ENCODE measurements at regions not wholly inside any gene's neighbourhood (a gene's known extent, or its start where the extent isn't known, plus 50 kb on each side); places are given as distances from the start of the nearest gene placed in this dataset.

DNA sequence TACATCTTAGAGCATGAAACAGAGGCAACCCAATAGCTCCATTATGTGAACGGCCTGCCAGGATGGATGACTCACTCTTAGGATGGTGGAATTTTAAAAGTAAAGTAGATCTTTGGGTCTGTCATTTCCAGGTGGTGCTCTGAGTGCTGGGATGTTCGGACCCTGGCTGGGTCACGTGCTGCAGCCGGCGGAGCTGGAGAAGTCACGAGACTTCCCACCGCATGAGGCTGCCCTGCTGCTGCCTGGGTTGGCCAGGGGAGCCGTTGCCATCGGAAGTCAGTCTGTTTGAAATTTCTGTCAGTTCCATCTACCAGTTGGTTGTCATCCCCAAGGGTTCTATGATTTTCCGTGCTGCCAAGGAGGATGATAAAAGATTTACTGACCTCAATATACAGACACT, 93.3 kb upstream of the ALKAL2 start:
- 0 out of 2 replicates have a peak, but pooled peaks cover 2% of the 10 kb centered on the region for H3K4me1 ChIP-seq (ENCODE audit: control insufficient read depth, insufficient read depth, low read length)
- H3K36me3 ChIP-seq (ENCODE audit: control insufficient read depth, insufficient read depth, low read length), result no peaks in the 10 kb centered on the region
- H3K27me3 ChIP-seq (ENCODE audit: control insufficient read depth, insufficient read depth, low read length), result no peaks in the 10 kb centered on the region
- H3K27ac ChIP-seq (ENCODE audit: low read length), result no peak overlapping the region
- H3K4me3 ChIP-seq (ENCODE audit: low read length), result no peak overlapping the region
- H3K9me3 ChIP-seq (ENCODE audit: control insufficient read depth, insufficient read depth, low read length), result no peaks in the 10 kb centered on the region
- DNase-seq (ENCODE audit: low read depth, low spot score), result no peak
- WGBS (ENCODE audit: insufficient coverage, insufficient read length), result no CpG with 5 or more reads among the region's 10 CpGs

DNA sequence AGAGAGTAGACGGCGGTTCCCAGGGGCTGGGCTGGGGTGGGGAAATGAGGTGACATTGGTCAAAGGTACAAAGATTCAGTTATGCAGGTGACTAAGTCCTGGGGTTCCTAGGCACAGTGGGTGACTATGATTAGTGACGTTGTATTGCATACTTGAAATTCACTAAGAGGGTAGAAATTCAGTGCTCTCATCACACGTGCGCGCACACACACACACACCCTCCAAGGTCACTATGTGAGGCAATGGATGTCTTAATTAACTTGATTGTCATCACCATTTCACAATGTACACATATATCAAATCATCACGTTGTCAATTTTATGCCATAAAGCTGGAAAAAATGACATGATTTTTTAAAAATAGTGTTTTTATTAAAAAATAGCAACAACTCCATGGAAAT, 92.9 kb upstream of the ALKAL2 start:
- H3K4me1 ChIP-seq (ENCODE audit: control insufficient read depth, insufficient read depth, low read length), result 0 out of 2 replicates have a peak, but pooled peaks cover 2% of the 10 kb centered on the region
- H3K27ac ChIP-seq (ENCODE audit: low read length), result no peak overlapping the region
- no peak for DNase-seq (ENCODE audit: low read depth, low spot score)
- no CpG with 5 or more reads among the region's 7 CpGs for WGBS (ENCODE audit: insufficient coverage, insufficient read length)
- H3K27me3 ChIP-seq (ENCODE audit: control insufficient read depth, insufficient read depth, low read length), result no peaks in the 10 kb centered on the region
- H3K36me3 ChIP-seq (ENCODE audit: control insufficient read depth, insufficient read depth, low read length), result no peaks in the 10 kb centered on the region
- no peak overlapping the region for H3K4me3 ChIP-seq (ENCODE audit: low read length)
- no peaks in the 10 kb centered on the region for H3K9me3 ChIP-seq (ENCODE audit: control insufficient read depth, insufficient read depth, low read length)

DNA sequence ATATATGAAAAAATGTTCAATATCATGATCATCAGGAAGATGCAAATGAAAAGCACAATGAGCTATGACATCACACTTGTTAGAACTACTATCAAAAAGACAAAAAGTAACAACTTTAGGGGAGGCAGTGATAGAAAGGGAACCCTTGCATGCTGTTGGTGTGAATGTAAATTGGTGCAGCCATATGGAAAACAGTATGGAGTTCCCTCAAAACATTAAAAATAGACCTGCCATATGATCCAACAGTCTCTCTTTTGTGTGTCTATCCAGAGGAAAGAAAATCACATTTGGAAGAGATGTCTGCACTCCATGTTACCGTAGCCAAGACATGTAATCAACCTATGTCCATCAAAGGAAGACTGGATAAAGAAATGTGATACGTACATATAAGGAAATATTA, 92.3 kb upstream of the ALKAL2 start:
- DNase-seq (ENCODE audit: low read depth, low spot score), result no peak
- Histone ChIP-seq H3K27ac (ENCODE audit: low read length) (no peak overlapping the region), H3K4me1 (ENCODE audit: control insufficient read depth, insufficient read depth, low read length) (0 out of 2 replicates have a peak, but pooled peaks cover 2% of the 10 kb centered on the region), H3K36me3 (ENCODE audit: control insufficient read depth, insufficient read depth, low read length) (no peaks in the 10 kb centered on the region), H3K4me3 (ENCODE audit: low read length) (no peak overlapping the region), H3K27me3 (ENCODE audit: control insufficient read depth, insufficient read depth, low read length) (no peaks in the 10 kb centered on the region), H3K9me3 (ENCODE audit: control insufficient read depth, insufficient read depth, low read length) (no peaks in the 10 kb centered on the region)
- WGBS (ENCODE audit: insufficient coverage, insufficient read length), result no CpG with 5 or more reads among the region's 2 CpGs

DNA sequence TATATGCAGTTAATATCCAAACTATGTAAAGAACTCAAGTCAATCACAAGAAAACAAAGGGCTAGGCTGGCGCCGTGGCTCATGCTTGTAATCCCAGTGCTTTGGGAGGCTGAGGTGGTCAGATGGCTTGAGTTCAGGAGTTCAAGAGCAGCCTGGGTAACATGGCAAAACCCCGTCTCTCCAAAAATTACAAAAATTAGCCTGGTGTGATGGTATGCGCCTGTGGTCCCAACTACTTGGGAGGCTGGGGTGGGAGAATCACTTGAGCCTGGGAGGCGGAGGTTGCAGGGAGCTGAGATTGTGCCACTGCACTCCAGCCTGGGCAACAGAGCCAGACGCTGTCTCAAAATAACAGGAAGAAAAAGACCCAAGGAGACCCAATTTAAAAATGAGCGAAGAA, 91.9 kb upstream of the ALKAL2 start:
- H3K4me3 ChIP-seq (ENCODE audit: low read length), result no peak overlapping the region
- H3K36me3 ChIP-seq (ENCODE audit: control insufficient read depth, insufficient read depth, low read length), result no peaks in the 10 kb centered on the region
- WGBS (ENCODE audit: insufficient coverage, insufficient read length), result no CpG with 5 or more reads among the region's 7 CpGs
- H3K4me1 ChIP-seq (ENCODE audit: control insufficient read depth, insufficient read depth, low read length), result 0 out of 2 replicates have a peak, but pooled peaks cover 2% of the 10 kb centered on the region
- DNase-seq (ENCODE audit: low read depth, low spot score), result no peak
- no peaks in the 10 kb centered on the region for H3K9me3 ChIP-seq (ENCODE audit: control insufficient read depth, insufficient read depth, low read length)
- H3K27ac ChIP-seq (ENCODE audit: low read length), result no peak overlapping the region
- H3K27me3 ChIP-seq (ENCODE audit: control insufficient read depth, insufficient read depth, low read length), result no peaks in the 10 kb centered on the region

DNA sequence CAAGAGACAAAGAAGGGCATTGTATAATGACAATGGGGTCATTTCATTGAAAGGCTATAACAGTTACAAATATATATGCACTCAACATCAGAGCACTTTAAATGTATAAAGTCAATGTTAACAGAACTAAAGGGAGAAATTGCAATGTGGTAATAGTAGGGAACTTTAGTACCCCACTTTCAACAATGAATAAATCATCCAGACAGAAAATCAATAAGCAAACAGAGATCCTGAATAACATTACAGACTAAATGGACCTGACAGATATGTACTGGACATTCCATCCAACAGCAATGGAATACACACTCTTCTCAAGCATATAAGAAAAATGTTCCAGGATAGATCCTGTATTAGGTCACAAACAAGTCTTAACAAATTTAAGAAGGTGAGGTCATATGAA, 90.5 kb upstream of the ALKAL2 start:
- no peaks in the 10 kb centered on the region for H3K4me1 ChIP-seq (ENCODE audit: control insufficient read depth, insufficient read depth, low read length)
- H3K27ac ChIP-seq (ENCODE audit: low read length), result no peak overlapping the region
- H3K27me3 ChIP-seq (ENCODE audit: control insufficient read depth, insufficient read depth, low read length), result no peaks in the 10 kb centered on the region
- H3K9me3 ChIP-seq (ENCODE audit: control insufficient read depth, insufficient read depth, low read length), result no peaks in the 10 kb centered on the region
- no peak overlapping the region for H3K4me3 ChIP-seq (ENCODE audit: low read length)
- no peak for DNase-seq (ENCODE audit: low read depth, low spot score)
- H3K36me3 ChIP-seq (ENCODE audit: control insufficient read depth, insufficient read depth, low read length), result no peaks in the 10 kb centered on the region

DNA sequence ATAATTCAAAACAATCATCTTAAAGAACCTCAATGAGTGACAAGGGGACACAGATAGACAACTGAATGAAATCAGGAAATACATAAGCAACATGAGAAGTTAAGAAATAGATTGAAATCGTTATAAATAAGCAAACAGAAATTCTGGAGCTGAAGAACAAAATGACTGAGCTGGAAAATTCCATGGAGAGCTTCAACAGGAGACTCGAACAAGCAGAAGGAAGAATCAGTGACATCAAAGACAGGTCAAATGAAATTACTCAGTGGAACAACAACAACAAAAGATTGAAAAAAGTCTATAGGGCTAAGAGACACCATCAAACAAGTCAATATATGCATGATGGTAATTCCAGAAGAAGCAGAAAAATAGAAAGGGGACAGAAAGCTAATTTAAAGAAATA, 89.5 kb upstream of the ALKAL2 start:
- Histone ChIP-seq H3K27me3 (ENCODE audit: control insufficient read depth, insufficient read depth, low read length) (no peaks in the 10 kb centered on the region), H3K4me3 (ENCODE audit: low read length) (no peak overlapping the region), H3K9me3 (ENCODE audit: control insufficient read depth, insufficient read depth, low read length) (no peaks in the 10 kb centered on the region), H3K4me1 (ENCODE audit: control insufficient read depth, insufficient read depth, low read length) (no peaks in the 10 kb centered on the region), H3K36me3 (ENCODE audit: control insufficient read depth, insufficient read depth, low read length) (no peaks in the 10 kb centered on the region), H3K27ac (ENCODE audit: low read length) (no peak overlapping the region)
- no peak for DNase-seq (ENCODE audit: low read depth, low spot score)
- WGBS (ENCODE audit: insufficient coverage, insufficient read length), result no CpG with 5 or more reads among the region's 2 CpGs

DNA sequence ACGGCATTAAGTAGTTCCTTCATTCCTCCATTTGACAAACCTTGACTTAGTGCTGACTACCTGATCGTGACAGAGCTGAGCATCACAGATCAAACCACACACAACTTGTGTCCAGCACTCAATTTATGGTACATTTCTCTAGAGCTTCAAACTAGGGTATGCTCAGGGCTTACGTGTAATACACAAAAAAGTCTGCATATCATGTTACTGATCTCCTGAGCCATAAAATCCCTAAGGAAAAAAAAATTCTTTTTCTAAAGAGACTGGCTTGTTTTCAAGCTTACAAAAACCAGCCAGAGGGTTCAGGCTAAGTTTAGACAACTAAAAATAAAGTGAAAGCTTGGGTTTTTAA, 88.0 kb upstream of the ALKAL2 start:
- DNase-seq (ENCODE audit: low read depth, low spot score), result no peak
- H3K9me3 ChIP-seq (ENCODE audit: control insufficient read depth, insufficient read depth, low read length), result no peaks in the 10 kb centered on the region; the same call in 1 of the 2 replicates
- no CpG with 5 or more reads among the region's 3 CpGs for WGBS (ENCODE audit: insufficient coverage, insufficient read length)
- H3K36me3 ChIP-seq (ENCODE audit: control insufficient read depth, insufficient read depth, low read length), result no peaks in the 10 kb centered on the region
- no peak overlapping the region for H3K4me3 ChIP-seq (ENCODE audit: low read length)
- H3K4me1 ChIP-seq (ENCODE audit: control insufficient read depth, insufficient read depth, low read length), result no peaks in the 10 kb centered on the region
- H3K27me3 ChIP-seq (ENCODE audit: control insufficient read depth, insufficient read depth, low read length), result no peaks in the 10 kb centered on the region
- no peak overlapping the region for H3K27ac ChIP-seq (ENCODE audit: low read length)

DNA sequence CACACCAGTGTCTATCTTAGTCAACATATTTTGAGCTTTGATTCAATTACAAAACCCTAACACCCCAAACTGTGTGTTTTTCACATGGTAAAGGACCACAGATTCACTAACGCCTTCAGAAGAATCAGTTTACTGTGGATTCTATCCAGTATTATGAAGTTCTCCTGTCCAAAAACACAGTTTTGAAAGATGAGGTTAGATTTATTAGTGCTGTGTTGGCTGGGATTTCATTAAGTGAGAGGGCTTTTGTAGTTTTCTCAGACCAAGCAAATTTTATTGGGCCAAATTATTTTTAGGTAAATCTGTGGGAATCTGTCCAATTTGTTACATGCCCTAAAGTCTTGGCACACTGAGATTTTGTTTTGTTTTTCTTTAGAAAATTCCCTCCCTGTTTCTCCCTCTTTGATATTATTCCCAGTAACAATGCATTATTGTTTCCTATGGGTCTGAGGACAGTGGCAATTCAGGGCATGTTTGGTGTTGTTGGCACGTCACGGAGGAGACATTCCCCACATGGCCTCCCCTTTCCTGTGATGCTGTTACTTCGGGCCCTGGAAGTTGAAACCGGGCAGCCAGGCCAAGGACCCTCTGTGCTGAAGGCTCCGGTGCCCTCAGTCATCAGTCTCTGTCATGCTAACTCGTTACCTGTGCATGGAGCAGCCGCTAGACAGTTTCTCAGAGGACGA, 87.5 kb upstream of the ALKAL2 start:
- Histone ChIP-seq H3K9me3 (ENCODE audit: control insufficient read depth, insufficient read depth, low read length) (no peaks in the 10 kb centered on the region; the same call in 1 of the 2 replicates), H3K4me1 (ENCODE audit: control insufficient read depth, insufficient read depth, low read length) (no peaks in the 10 kb centered on the region), H3K36me3 (ENCODE audit: control insufficient read depth, insufficient read depth, low read length) (no peaks in the 10 kb centered on the region), H3K4me3 (ENCODE audit: low read length) (no peak overlapping the region), H3K27me3 (ENCODE audit: control insufficient read depth, insufficient read depth, low read length) (no peaks in the 10 kb centered on the region), H3K27ac (ENCODE audit: low read length) (no peak overlapping the region)
- WGBS (ENCODE audit: insufficient coverage, insufficient read length), result no CpG with 5 or more reads among the region's 9 CpGs
- no peak for DNase-seq (ENCODE audit: low read depth, low spot score)

DNA sequence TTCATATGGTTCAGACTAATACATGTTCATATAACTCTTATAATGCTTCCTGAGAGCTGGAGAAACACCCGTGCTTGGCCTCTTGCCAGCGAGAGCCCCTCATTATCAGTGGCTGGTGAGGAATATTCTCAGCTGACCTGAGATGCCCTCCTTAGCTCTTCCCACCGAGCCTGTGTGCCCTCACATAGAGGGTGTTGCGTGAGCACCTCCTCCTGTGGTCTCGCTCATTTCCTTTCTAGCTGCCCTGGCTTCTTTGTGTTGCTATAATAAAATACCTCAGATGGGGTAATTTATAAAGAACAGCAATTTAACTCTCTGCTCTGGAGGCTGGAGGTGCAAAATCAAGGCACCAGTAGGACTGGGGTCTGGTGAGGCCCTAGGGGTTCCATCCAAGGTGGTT, 80.5 kb upstream of the ALKAL2 start:
- no CpG with 5 or more reads among the region's 5 CpGs for WGBS (ENCODE audit: insufficient coverage, insufficient read length)
- Histone ChIP-seq H3K9me3 (ENCODE audit: control insufficient read depth, insufficient read depth, low read length) (no peaks in the 10 kb centered on the region; the same call in 1 of the 2 replicates), H3K4me1 (ENCODE audit: control insufficient read depth, insufficient read depth, low read length) (no peaks in the 10 kb centered on the region), H3K27ac (ENCODE audit: low read length) (no peak overlapping the region), H3K27me3 (ENCODE audit: control insufficient read depth, insufficient read depth, low read length) (no peaks in the 10 kb centered on the region), H3K36me3 (ENCODE audit: control insufficient read depth, insufficient read depth, low read length) (no peaks in the 10 kb centered on the region), H3K4me3 (ENCODE audit: low read length) (no peak overlapping the region)
- no peak for DNase-seq (ENCODE audit: low read depth, low spot score)

DNA sequence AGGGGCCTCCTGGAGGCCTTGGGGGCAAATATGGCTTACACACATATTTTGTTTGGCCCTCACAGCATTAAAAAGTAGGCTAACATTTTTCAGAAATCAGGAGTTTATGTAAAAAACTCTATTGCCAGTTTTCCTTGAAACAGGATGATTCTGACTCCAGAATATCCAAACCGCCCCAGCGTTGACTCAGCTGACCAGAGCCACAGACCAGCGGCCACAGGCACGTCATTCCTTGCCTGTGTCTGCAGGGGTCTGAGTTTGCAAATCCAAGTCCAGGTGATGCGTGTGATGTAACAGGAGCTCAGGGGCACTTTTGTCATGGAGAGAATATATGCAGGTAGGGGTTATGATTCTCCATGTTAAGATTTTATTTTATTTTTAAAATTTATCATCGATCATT, 79.4 kb upstream of the ALKAL2 start:
- H3K4me1 ChIP-seq (ENCODE audit: control insufficient read depth, insufficient read depth, low read length), result no peaks in the 10 kb centered on the region
- no peak overlapping the region for H3K27ac ChIP-seq (ENCODE audit: low read length)
- no peaks in the 10 kb centered on the region for H3K27me3 ChIP-seq (ENCODE audit: control insufficient read depth, insufficient read depth, low read length)
- no peaks in the 10 kb centered on the region; the same call in 1 of the 2 replicates for H3K9me3 ChIP-seq (ENCODE audit: control insufficient read depth, insufficient read depth, low read length)
- no CpG with 5 or more reads among the region's 6 CpGs for WGBS (ENCODE audit: insufficient coverage, insufficient read length)
- no peak for DNase-seq (ENCODE audit: low read depth, low spot score)
- no peaks in the 10 kb centered on the region for H3K36me3 ChIP-seq (ENCODE audit: control insufficient read depth, insufficient read depth, low read length)
- no peak overlapping the region for H3K4me3 ChIP-seq (ENCODE audit: low read length)

DNA sequence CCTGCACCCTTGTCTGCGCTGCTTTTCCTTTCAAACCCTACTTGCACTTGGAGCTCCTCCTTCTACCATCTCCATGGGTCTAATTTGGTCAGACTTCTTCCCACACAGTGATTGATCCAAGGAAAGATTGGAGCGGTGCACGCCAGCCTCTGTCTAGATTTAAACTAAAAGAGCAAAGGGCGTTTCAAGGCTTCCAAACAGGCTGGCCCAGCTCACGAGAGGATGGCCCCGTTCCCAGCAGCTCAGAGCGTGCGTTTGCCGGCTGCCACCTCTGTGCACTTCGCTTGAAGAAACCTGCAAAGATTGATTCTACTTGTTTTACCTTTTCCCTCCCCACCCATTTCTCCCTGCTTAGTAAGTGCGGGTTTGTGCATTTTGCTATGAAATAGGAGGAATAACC, 78.8 kb upstream of the ALKAL2 start:
- no CpG with 5 or more reads among the region's 11 CpGs for WGBS (ENCODE audit: insufficient coverage, insufficient read length)
- DNase-seq (ENCODE audit: low read depth, low spot score), result no peak
- no peak overlapping the region for H3K27ac ChIP-seq (ENCODE audit: low read length)
- no peaks in the 10 kb centered on the region for H3K27me3 ChIP-seq (ENCODE audit: control insufficient read depth, insufficient read depth, low read length)
- H3K4me1 ChIP-seq (ENCODE audit: control insufficient read depth, insufficient read depth, low read length), result no peaks in the 10 kb centered on the region
- no peak overlapping the region for H3K4me3 ChIP-seq (ENCODE audit: low read length)
- H3K36me3 ChIP-seq (ENCODE audit: control insufficient read depth, insufficient read depth, low read length), result no peaks in the 10 kb centered on the region
- H3K9me3 ChIP-seq (ENCODE audit: control insufficient read depth, insufficient read depth, low read length), result no peaks in the 10 kb centered on the region

All from iPS DF 6.9 (cell line).